GM11168 (cell line): ENCODE measurements at regions not wholly inside any gene's neighbourhood (a gene's known extent, or its start where the extent isn't known, plus 50 kb on each side); places are given as distances from the start of the nearest gene placed in this dataset.

Experiments used
- in situ Hi-C: fragments of 300-500 bp; cut with MboI; formaldehyde crosslinking; loops from one replicate; pipeline ENCODE4 v1.12.0; 2022; ENCODE audit warnings: low sequenced_read_pairs; ENCODE audit not compliant: unreplicated experiment

- in situ Hi-C loops, result no loop called here
Measured at GRCh38 chr14:97366400-97366799, 569.2 kb downstream of the VRK1 start.

- in situ Hi-C loops, result no loop called here
Measured at GRCh38 chr14:97367278-97367677, 570.1 kb downstream of the VRK1 start.

GRCh38 chr14:97368049-97368448, 570.9 kb downstream of the VRK1 start:
- in situ Hi-C loops, result no loop called here

- in situ Hi-C loops, result no loop called here
Measured at GRCh38 chr14:97368900-97369564, 571.9 kb downstream of the VRK1 start.

- in situ Hi-C loops, result no loop called here
Measured at GRCh38 chr14:97369901-97370300, 572.7 kb downstream of the VRK1 start.

GRCh38 chr14:97376310-97376709, 579.1 kb downstream of the VRK1 start:
- in situ Hi-C loops, result no loop called here

- in situ Hi-C loops, result no loop called here
Measured at GRCh38 chr14:97377550-97377949, 580.4 kb downstream of the VRK1 start.

- in situ Hi-C loops, result no loop called here
Measured at GRCh38 chr14:97379091-97379531, 581.9 kb downstream of the VRK1 start.

- in situ Hi-C loops, result no loop called here
Measured at GRCh38 chr14:97380539-97380941, 583.4 kb downstream of the VRK1 start.

GRCh38 chr14:97381309-97381708, 584.1 kb downstream of the VRK1 start:
- in situ Hi-C loops, result no loop called here

- in situ Hi-C loops, result no loop called here
Measured at GRCh38 chr14:97382616-97383226, 585.5 kb downstream of the VRK1 start.

GRCh38 chr14:97385727-97386126, 588.5 kb downstream of the VRK1 start:
- in situ Hi-C loops, result no loop called here

GRCh38 chr14:97387252-97387874, 590.2 kb downstream of the VRK1 start:
- in situ Hi-C loops, result no loop called here

GRCh38 chr14:97388408-97388807, 591.2 kb downstream of the VRK1 start:
- in situ Hi-C loops, result no loop called here

GRCh38 chr14:97390096-97390724, 593.0 kb downstream of the VRK1 start:
- in situ Hi-C loops, result no loop called here

- in situ Hi-C loops, result no loop called here
Measured at GRCh38 chr14:97393244-97393643, 596.1 kb downstream of the VRK1 start.

GRCh38 chr14:97395068-97395467, 597.9 kb downstream of the VRK1 start:
- in situ Hi-C loops, result no loop called here

- in situ Hi-C loops, result no loop called here
Measured at GRCh38 chr14:97401714-97402113, 604.5 kb downstream of the VRK1 start.

- in situ Hi-C loops, result no loop called here
Measured at GRCh38 chr14:97402279-97402678, 605.1 kb downstream of the VRK1 start.

- in situ Hi-C loops, result no loop called here
Measured at GRCh38 chr14:97407701-97408407, 610.7 kb downstream of the VRK1 start.

- in situ Hi-C loops, result no loop called here
Measured at GRCh38 chr14:97408503-97408902, 611.3 kb downstream of the VRK1 start.
